HG03064 (cell line): ENCODE measurements at regions not wholly inside any gene's neighbourhood (a gene's known extent, or its start where the extent isn't known, plus 50 kb on each side); places are given as distances from the start of the nearest gene placed in this dataset.
"Not testable (repeated sequence)": the region's sequence is repeated elsewhere in the genome, so short reads cannot be mapped to it uniquely, and the experiment has no call there.

Experiments used
- ATAC-seq: cut with Tn5 transposase; IDR thresholded peaks from one replicate; pipeline ENCODE4 v1.9.1; 2021; ENCODE audit warnings: low read depth; ENCODE audit not compliant: unreplicated experiment

- no peak for ATAC-seq
Observed at GRCh38 chr16:59116744-59117143, 382.6 kb upstream of the GOT2 start.

DNA sequence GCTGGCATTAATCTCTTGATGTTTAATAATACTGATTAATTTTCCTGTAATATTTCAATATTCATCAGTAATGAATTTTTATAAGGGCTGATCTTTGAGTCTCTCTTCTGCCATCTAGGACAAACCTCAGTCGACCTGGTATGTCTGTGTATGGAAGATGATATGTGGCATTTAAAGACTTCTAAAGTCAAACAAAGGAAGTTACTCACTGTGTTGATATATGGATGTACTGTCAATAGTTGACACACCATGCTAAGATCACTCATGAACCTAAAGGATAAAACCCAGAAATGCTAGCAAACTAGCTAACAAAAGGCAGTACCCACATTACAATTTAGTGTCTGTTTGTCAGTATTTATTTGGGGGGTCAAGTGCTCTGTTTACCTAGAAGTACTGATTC lies 380.7 kb upstream of the GOT2 start:
- no peak for ATAC-seq

GRCh38 chr16:59113004-59113670 lies 379.0 kb upstream of the GOT2 start:
- ATAC-seq, result no peak

DNA sequence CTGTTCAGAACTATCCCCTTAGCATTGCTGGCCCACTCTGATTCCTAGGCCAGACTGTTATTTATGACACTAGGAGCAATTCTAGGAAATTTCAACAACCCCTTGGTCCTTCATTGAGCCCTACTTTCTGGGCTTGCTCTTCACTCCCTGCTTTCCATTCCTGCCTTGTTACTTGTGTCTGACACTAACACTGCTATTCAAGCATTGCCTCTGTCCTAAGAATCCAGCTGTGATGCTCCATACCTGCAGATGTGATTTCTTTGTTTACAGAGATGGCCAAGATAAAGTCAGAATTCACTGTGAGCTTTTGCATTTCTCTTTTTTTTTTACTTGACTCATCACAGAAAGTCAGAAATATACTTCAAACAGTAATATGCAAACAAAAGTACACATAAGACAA lies 377.2 kb upstream of the GOT2 start:
- ATAC-seq, result no peak

DNA sequence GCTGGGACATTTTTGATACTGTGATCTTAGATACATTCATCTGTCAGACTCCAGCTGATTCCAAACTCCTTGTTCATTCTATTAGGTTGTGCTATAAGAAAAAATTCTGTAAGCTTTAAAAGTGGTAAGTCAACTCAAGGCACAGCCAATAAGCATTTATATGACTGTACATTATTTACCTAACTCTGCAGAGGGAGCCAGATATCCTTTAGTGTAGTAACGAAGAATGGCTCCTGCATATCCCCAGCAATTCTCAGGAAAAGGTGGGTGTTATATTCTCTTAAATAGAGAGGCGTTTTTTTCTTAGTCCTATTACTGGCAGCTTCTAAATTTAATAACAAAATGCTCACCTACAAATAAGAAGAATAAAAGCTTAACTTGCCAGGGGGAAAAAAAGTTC lies 374.3 kb upstream of the GOT2 start:
- ATAC-seq, result no peak

GRCh38 chr16:59096682-59097081 lies 362.6 kb upstream of the GOT2 start:
- ATAC-seq, result not testable (repeated sequence)

DNA sequence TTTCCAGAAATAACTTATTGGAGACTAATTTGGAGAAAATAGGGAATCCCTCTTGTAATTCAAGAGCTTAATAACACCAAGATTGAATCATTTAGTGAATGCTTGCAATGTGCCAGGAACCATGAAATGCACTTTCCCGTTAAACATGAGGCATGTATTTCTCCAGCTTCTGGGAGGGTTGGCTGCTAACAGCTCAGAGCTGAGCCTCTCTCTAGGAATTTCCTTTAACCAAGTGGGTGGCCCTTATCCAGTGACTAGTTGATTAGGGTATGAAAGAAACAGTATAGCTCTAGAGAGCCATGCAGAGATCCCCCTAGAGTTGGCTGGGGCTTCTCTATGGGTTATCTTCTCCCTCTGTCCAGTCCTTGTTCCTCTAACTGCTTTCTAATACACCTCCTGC lies 356.4 kb upstream of the GOT2 start:
- ATAC-seq, result no peak

DNA sequence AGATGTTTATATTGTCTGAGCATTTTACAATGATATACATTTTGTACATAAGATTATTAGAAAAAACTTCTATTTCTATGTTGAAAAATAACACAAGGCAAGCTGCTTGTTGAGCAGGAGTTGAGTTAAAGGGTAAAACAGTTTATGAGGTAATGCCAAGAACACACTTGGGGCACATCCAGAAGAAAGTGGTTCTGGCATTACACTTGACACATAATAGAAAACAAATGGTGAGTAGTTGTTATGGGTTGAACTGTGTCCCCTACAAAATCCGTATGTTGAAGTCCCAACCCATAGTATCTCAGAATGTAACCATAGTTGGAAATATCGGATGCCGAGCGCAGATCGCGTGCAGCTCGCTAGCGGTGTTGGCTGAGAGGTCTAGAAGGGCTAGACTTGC lies 354.3 kb upstream of the GOT2 start:
- no peak for ATAC-seq

DNA sequence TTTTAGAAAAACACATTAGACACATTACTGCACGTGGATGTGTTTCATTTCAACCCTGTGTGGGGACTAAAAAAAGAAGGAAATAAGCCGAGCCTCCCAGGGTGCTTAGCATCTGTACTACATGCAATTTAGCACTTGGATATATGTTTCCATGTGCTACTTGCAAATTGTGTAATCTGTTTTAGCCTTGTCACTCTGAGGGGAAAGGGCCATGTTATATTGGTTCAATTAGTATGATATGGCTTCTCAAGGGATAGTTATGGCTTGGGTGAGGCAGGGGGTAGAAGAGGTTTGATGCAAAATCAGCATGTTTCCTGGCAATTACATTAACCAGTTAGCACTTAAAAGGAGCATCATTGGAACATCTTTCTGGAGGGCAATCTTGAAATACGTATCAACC lies 353.5 kb upstream of the GOT2 start:
- ATAC-seq, result no peak

- no peak for ATAC-seq
Observed at GRCh38 chr16:59067205-59067604, 333.1 kb upstream of the GOT2 start.

DNA sequence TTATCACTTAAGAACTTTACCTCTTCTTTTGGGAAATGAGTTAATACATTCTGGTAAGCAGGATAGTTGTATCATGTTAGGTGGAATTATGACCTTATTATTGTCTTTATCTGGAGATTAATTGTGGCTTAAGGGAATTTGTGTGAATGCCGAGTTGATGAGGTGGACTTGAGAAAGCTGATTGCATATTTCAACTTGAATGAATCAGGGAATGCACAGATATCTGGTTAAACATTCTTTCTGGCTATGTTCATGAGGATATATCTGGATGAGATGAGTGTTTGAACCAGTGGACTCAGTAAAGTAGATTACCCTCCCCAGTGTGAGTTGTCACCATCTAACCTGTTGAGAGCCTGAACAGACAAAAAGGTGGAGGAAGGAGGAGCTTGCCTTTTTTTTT lies 326.1 kb upstream of the GOT2 start:
- ATAC-seq, result no peak

GRCh38 chr16:59058250-59058649 lies 324.1 kb upstream of the GOT2 start:
- no peak for ATAC-seq

DNA sequence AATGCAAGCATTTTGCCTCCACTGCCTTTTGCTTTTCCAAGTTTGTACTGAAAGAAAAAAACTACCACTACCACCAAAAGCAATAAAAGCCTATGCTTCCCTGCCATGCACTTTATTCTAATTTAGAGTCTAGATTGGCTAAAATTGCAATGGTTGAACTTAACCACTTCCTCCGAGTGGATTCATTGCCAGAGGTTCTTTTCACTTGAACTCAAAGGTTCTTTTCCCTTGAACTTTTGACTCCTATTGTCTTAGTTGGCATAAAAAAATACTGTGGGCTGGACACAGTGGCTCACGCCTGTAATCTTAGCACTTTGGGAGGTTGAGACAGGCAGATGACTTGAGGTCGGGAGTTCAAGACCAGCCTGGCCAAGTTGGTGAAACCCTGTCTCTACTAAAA lies 319.8 kb upstream of the GOT2 start:
- ATAC-seq, result no peak

DNA sequence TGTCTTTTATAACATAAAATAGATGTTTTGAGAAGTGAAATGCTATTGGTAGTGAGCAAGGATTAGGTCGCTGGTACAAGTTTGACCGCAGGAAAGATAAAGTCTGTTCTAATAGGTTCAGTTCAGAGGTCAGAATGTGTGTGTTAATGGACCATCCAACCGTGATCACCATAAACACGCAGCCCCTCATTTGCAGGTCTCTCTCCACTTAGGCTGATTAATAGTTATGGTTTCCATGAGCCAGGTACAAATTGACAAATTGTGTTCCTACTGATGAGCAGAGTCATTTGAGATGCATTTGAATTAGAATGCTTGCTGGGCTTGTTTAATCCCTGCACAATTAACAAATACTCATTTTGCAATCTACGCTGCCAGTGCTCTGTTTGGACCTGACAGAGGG lies 318.1 kb upstream of the GOT2 start:
- no peak for ATAC-seq

GRCh38 chr16:59048876-59049275 lies 314.8 kb upstream of the GOT2 start:
- no peak for ATAC-seq

DNA sequence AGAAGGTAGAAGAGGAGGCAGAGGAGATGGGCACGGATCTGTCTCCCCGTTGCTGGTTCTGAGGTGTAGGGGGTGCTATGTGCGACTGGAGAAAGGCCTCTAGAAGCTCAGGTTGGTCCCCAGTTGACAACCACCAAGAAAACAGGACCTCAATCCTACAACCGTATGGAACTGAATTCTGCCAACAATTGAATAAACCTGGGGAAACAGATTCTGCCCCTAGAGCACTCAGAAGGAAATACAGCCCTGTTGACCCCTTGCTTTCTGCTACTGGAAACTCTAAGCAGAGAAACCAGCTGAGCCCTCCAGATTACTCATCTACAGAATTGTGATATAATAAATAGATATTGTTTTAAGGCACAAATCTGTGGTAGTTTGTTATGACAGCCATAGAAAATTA lies 313.0 kb upstream of the GOT2 start:
- ATAC-seq, result no peak

GRCh38 chr16:59046335-59046734 lies 312.2 kb upstream of the GOT2 start:
- ATAC-seq, result no peak

DNA sequence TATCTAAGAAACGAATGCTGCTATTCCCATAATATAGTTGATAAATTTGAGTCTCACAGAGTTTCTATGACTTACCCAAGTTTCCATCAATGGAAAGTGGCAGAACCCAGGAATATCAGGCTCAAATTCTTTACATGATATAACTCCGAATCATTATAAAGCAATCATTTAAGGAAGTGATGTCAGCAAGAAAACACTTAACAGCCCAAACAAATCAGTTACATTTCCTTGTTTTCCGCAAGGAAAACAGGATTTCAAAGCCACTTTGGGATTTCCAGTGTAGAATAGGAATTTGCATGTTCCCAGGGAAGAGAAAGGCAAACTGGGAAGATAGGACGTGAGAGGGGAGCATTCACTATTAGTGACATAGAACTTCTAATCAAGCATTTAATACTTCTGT lies 311.4 kb upstream of the GOT2 start:
- ATAC-seq, result no peak

- no peak for ATAC-seq
Observed at GRCh38 chr16:59044616-59045015, 310.5 kb upstream of the GOT2 start.

GRCh38 chr16:59042301-59042700 lies 308.2 kb upstream of the GOT2 start:
- no peak for ATAC-seq

- ATAC-seq, result no peak
Observed at GRCh38 chr16:59039066-59039720, 305.1 kb upstream of the GOT2 start.

- ATAC-seq, result no peak
Observed at GRCh38 chr16:59030923-59031485, 296.9 kb upstream of the GOT2 start.
